C4-2B (cell line): ENCODE measurements at regions not wholly inside any gene's neighbourhood (a gene's known extent, or its start where the extent isn't known, plus 50 kb on each side); places are given as distances from the start of the nearest gene placed in this dataset.

Experiments
- CTCF ChIP-seq: fragments of 450-650 bp; conservative IDR thresholded peaks from 2 replicates; pipeline ENCODE4 v1.5.1; 2017; ENCODE audit warnings: mild to moderate bottlenecking
- ZFX ChIP-seq: fragments of 450-650 bp; IDR thresholded peaks from 2 replicates; pipeline ENCODE4 v1.6.1; 2017

- TF ChIP-seq CTCF (no peak), ZFX (no peak)
These were observed 389.7 kb downstream of the BRD1 start for GRCh38 chr22:49437956-49438355.
